GM12892 (cell line): ENCODE measurements at regions not wholly inside any gene's neighbourhood (a gene's known extent, or its start where the extent isn't known, plus 50 kb on each side); places are given as distances from the start of the nearest gene placed in this dataset.

ENCODE experiments used
- DNase-seq: peaks from one replicate; pipeline ENCODE4 v3.0.0; 2011; ENCODE audit not compliant: insufficient read length
- FAIRE-seq: peaks from 2 replicates; lab custom pipeline; 2011; peaks lifted over from hg19 to GRCh38; lab: Jason Lieb, UNC
- POLR2A ChIP-seq: IDR thresholded peaks from 2 replicates; pipeline ENCODE4 v1.6.1; 2011; ENCODE audit warnings: low read depth, low read length, control low read depth
- POLR2AphosphoS5 ChIP-seq: IDR thresholded peaks from 2 replicates; pipeline ENCODE4 v1.6.1; 2011; ENCODE audit warnings: low read depth, low read length, control low read depth
- TAF1 ChIP-seq: IDR thresholded peaks from 2 replicates; pipeline ENCODE4 v1.6.1; 2011; ENCODE audit warnings: low read depth, mild to moderate bottlenecking, control low read depth, low read length, borderline replicate concordance

DNA sequence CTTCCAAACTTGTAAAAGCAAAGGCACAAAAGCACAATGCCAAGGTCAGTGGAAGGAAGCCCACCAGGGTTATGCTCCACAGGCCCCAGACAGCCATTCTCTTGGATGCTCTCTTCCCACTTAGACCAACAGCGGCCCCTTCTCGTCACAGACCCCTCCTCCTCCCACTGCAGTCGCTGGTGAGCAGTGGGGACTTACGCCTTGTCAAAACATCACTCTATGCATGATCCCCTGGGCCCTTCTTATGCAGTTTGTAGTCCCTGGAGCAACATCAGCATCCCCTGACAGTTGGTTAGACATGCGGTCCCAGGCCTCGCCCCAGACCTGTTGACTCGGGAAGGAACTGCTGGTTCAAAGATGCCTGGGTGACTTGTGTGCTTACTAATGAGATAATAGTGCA, 376.0 kb upstream of the KLHL29 start:
- no peak for FAIRE-seq
- DNase-seq: no peak
- TF ChIP-seq POLR2A: no peak
- TF ChIP-seq TAF1: no peak
- no peak for TF ChIP-seq POLR2AphosphoS5

DNA sequence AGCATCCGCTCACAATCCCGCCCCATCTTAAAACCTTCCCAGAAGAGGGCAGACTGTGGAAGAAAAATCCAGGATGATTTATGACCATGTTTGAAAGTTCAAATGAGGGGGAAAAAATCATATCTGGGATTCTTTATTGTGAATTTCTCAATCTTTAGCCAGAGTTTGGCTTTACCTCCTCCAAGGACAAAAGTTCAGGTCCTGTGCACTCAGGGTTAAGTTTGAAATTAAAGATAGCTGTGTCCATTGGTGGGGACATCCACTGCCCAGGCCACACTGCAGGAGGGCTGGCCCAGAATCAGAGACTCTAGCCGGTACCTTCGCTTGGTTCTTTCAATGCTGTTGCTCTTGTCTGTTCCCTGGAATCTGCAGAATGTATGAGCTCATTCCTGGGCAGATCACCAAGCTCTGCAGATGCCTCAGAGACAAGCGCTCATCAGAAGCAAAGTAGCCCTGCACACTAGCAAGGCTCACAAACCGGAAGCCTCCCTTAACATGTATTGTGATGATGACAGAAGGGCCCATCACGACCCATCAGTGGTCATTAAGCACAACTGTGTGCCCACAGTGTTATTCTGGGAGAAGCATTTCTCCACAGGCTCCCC, 375.3 kb upstream of the KLHL29 start:
- no peak for TF ChIP-seq POLR2AphosphoS5
- no peak for FAIRE-seq
- no peak for DNase-seq

DNA sequence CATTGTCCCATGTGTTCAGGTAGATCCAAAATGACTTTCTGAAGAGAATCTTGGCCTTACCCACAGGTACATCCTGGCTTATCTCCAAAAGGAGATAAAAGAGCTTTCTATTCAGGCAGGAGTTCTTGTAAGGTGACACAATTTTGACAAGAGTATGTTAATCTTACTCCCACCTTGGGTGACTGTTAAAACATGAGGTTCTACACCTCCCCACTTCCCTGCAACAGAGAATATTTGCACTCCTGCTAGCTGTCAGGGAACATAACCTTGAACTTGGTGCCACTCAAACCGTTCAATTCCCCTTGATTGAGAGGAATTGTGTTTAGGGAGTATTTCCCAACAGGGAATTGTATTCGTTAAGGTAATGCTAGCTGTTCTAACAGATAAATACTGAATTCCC, 372.5 kb upstream of the KLHL29 start:
- DNase-seq (no peak), FAIRE-seq (no peak)
- TF ChIP-seq POLR2A: no peak
- no peak for TF ChIP-seq POLR2AphosphoS5
- TF ChIP-seq TAF1: no peak

DNA sequence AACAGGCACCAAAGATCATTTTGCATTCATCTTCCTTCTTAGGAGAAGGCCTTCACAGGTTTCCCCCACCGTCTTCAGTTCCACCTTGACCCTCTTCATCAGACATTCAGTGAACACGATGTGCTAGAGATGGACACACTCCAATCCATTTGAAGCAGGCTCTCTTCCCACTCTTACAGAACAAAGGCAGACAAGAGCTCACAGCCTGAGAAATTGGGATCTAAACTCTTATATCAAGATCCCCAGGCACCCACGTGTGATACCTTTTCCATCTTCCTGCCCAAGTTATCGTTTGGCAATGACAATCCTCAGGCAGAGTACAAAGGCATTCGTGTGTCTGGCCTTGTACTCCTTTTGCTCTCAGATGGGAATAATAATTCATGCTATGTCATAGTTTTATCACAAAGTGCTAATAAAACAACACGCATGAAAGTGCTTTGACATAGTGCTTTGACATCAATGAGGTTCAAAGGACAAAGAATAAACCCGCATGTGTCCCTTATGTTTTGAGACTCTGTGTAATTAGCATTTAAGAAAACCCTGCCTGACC, 369.3 kb upstream of the KLHL29 start:
- no peak for TF ChIP-seq POLR2AphosphoS5
- DNase-seq (no peak), FAIRE-seq (no peak)

DNA sequence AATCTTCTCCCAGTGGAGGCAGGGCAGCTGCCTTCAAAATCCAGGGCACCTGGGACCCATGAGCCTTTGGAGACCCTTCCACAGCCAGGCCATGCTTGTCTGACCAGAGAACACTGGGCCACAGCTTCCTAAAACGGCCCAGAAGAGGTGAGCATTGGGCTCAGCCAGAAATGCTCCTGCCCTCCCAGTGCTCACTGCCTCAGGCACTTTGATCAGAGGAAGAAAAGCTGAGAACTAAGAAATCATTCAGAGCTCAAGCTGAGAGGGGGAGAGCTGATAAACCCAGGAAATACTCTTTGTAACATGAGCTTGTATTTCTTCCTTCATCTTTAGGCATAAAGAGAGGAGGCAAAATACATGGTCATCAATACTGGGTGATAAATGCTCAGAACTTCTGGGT, 365.5 kb upstream of the KLHL29 start:
- TF ChIP-seq TAF1 (no peak), POLR2AphosphoS5 (no peak), POLR2A (no peak)
- FAIRE-seq (no peak), DNase-seq (no peak)

DNA sequence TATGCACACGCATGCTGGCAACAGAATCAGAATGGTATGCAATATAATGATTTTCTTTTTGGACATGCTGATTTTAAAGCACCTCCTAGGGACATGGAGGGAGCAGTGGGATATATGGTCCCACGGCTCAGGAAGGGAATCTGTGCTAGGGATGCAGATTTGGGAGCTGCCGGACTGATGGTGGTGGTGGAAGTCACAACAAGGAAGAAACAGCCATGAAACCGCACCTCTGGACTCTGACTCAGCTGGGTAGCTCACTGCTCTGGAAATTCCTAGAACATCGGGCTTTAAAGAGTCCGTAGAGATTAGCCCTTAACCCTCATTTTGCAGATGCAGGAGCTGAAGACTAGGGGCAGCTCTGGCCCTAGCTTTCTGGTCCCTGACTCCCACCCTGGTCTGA, 364.3 kb upstream of the KLHL29 start:
- DNase-seq (no peak), FAIRE-seq (no peak)
- no peak for TF ChIP-seq POLR2A
- TF ChIP-seq TAF1: no peak
- no peak for TF ChIP-seq POLR2AphosphoS5

DNA sequence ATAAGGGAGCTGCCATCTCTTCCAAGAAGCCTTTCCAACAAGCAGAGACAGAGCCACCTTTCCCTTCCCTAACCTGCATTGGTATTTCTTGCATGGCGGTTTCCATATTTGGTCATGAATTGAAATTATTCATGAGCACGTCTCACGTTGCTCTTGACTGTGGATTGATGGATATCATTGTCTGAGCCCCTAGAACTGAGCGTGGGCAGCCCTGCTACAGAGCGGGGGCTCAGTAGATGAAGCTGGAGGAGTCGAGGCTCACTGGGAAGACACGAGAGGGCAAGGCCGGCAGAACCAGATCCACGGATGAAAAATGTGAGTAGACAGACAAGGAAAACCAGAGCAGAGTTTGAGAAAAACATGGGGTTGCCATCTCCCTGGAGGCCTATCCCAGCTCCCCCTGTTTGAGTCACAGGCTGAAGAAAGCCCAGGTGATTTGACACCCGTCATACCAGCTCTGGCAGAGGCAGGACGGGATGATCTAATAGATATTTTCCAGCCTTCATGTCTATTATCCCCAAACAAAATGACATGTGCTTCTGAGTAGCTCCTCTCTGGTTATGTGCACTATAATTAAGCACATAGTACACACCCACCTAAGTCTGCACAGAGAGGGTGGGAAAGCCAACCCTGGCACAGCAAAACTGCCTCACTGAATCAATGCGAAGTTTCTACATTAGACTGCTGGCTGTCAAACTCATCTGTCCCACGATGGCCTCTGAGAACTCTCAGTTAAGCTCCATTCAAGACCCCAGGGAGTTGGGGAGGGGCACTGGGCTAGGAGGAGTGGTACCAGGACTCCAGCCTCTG, 363.5 kb upstream of the KLHL29 start:
- DNase-seq (no peak), FAIRE-seq (no peak)

DNA sequence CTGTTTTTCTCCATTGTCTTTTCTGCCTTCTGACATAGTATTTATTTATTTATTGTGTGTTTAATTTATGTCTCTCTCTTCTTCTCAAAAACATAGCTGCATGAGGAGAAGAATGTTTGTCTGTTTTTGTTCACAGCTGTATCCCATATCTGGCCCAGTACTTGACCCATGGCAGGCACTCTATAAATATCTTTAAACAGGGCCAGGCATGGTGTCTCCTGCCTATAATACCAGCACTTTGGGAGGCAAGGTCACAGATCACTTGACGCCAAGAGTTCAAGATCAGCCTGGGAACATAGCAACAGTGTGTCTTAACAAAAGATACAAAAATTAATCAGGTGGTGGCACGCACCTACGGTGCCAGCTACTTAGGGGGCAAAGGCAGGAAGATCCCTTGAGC, 361.3 kb upstream of the KLHL29 start:
- FAIRE-seq (no peak), DNase-seq (no peak)
- TF ChIP-seq POLR2A: no peak

More for the DNA sequence above, 363.5 kb upstream of the KLHL29 start:
- TF ChIP-seq POLR2AphosphoS5 (no peak), TAF1 (no peak), POLR2A (no peak)

DNA sequence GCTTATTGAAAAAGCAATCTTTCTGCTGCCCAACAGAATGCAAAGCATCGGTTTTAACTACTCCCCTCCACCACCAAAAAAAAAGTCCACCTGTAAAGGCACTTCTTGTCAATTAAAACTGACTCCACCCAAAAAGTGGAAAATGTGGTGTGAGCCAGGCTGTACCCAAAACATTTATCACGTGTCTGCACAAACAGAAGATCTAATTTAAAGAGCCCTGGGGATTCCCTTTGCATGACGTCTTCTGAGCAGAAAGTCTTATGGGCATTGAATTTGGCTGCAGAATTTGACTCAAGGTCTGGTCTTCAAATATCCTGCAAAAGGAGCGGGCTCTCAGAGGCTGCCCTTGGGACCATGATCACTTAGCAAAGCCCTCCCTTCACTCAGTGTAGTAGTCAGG, 358.3 kb upstream of the KLHL29 start:
- no peak for TF ChIP-seq POLR2A
- no peak for TF ChIP-seq POLR2AphosphoS5
- no peak for TF ChIP-seq TAF1
- FAIRE-seq: no peak
- no peak for DNase-seq

DNA sequence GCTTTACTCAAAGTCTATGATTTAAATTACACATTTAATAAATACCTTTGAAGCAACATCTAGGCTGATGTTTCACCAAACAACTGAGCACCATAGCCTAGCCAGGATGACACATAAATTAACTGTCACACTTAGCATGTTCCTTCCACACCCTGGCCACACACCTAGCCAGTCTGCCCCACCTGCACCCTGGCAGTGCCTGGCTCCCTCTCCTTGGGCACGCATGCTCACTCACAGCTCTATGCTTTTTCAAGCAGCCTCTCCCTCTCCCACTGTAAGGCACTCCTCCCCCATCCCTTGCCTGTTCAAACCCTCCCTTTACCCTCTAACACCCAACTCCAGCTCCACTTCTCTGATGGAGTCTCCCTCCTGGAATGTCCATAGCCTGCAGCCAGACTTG, 357.6 kb upstream of the KLHL29 start:
- FAIRE-seq (no peak), DNase-seq (no peak)
- TF ChIP-seq POLR2A (no peak), TAF1 (no peak), POLR2AphosphoS5 (no peak)

DNA sequence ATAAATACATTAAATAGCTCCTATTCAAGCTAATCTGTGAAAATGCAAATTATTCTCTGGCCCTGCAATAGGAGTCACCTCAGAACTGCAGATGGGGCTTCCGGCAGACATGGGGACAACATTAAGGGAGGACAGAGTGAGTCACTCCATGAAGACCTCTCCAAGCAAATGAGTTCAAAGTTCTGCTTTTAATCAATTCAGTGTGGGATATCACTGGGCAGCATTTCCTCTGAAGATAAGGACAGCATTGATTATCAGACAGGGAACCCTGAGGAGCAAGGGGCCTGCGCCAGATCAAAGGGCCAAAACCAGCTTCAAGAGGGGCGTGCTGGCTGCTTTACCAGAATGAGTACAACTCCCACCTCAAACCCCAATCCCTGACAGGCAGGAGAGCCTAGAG, 356.9 kb upstream of the KLHL29 start:
- FAIRE-seq (no peak), DNase-seq (no peak)
- TF ChIP-seq POLR2A (no peak), POLR2AphosphoS5 (no peak), TAF1 (no peak)

DNA sequence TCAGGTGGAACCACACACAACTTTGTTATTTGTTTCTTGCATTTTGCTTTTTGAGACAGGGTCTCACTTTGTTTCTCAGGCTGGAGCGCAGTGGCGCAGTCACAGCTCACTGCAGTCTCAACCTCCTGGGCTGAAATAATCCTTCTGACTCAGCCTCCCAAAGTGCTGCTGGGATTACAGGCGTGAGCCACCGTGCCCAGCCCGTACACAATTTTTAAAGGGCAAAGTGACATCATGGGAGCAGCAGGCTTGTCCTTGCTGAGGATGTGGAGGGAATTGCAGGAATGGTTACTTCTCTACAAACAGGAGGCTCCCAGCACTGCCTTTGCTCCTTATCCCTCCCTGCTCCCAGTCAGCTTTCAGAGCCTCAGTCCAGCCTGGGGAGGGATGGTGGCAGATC, 355.9 kb upstream of the KLHL29 start:
- FAIRE-seq (no peak), DNase-seq (no peak)
- TF ChIP-seq TAF1 (no peak), POLR2A (no peak), POLR2AphosphoS5 (no peak)

DNA sequence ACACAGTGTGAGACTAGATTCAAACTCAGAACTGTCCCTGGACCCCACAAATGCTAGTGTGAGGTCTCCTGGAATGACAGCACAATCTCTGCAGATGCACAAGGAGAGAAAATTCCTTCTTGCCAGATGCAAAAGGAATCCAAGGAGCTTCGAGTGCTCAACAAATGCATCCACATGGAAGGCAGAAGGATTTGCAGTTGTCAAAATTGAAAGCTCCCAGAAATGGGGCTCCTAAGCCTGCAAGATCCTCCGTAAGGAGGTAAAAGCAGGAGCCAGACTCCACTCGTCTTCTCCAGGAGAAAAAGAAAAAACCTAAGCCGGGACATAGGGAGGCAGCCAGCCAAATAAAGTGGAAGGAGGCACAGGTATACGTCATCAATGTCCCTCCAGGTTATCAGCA, 355.0 kb upstream of the KLHL29 start:
- TF ChIP-seq POLR2A: no peak
- TF ChIP-seq POLR2AphosphoS5: no peak
- no peak for TF ChIP-seq TAF1
- DNase-seq (no peak), FAIRE-seq (no peak)

DNA sequence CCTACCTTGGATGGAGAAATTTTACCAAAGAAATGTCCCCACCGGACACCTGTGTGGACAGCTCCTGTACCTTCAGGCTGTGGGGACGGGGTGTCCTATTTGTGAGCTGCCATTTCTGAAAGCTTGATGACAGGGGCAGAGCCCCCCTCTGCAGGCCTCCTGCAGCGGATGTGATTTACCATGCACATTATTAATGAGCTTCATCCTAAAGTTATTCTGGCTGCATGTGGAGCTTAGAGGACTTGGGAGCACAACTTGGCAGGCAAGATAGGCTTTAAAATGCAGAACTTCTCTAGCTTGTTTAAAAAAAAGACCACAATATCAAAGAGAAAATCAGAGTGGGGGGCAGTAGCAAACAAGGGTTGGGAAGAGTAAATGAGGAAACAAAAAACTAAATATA, 350.0 kb upstream of the KLHL29 start:
- DNase-seq (no peak), FAIRE-seq (no peak)
- no peak for TF ChIP-seq TAF1
- TF ChIP-seq POLR2AphosphoS5: no peak
- TF ChIP-seq POLR2A: no peak

DNA sequence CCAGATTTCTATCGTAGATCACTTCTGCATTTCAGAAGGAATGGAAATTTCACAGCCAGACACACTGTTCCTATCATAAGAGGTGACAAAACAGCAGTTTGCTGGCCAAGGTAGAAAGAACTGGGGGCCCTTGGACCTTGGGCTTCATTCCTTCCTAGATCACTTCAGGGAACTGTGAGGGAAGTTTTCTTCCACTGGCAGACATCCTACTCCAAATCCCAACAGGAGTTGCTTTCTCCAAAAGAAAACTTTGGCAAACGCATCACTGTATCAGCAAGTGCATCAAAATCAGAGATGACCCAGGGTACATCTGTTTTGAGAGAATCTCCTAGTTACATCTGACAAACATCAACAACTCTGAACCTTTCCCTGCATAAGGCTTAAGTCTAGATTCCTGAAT, 348.4 kb upstream of the KLHL29 start:
- no peak for DNase-seq
- FAIRE-seq: no peak
- TF ChIP-seq POLR2A: no peak
- no peak for TF ChIP-seq POLR2AphosphoS5
- no peak for TF ChIP-seq TAF1
